ENCODE measurements at regions not wholly inside any gene's neighbourhood (a gene's known extent, or its start where the extent isn't known, plus 50 kb on each side); places are given as distances from the start of the nearest gene placed in this dataset.

DNA sequence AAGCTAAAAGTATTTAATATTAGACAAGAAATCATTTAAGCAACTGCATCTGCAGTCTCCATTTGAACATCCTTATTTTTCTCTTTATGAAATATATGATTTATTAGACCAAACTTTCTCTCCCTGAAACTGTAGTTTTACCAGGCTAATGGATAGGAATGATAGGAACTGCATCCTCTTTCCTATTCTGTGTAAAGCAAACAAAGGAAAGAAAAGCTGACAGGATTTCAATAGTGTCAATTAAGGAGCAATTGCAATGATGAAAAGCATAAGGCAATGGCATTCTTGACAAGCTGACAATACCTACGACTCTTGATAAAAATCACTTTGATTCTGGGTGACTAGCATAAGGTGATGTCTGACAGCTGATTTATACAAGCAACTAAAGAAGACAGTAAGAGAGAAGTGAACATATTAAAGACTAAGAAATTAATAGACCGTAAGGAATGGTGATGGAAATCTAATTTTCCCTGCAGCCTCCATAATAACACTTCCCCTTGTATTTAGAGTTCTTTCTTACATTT is 502.5 kb downstream of the TECRL start:
- TF ChIP-seq CEBPB (IDR thresholded peaks at IDR 0.05; ENCODE audit: borderline replicate concordance in 1 of 2, low read depth in 2 of 2, low read length in 2 of 2) (no peak), EZH2 (IDR thresholded peaks at IDR 0.05; ENCODE audit: borderline replicate concordance, control insufficient read depth, low read depth, low read length) (no peak), MTA3 (IDR thresholded peaks at IDR 0.05; ENCODE audit: borderline replicate concordance, low read length) (no peak), CHD1 (IDR thresholded peaks at IDR 0.05; ENCODE audit: low read depth, low read length) (no peak), EP300 (IDR thresholded peaks at IDR 0.05; ENCODE audit: borderline replicate concordance in 1 of 2, control insufficient read depth in 1 of 2, low read depth in 2 of 2, low read length in 2 of 2) (no peak), PML (IDR thresholded peaks at IDR 0.05; ENCODE audit: low read length) (no peak), BCLAF1 (IDR thresholded peaks at IDR 0.05) (no peak), GABPA (IDR thresholded peaks at IDR 0.05; ENCODE audit: low read depth) (no peak), FOS (IDR thresholded peaks at IDR 0.05; ENCODE audit: borderline replicate concordance, extremely low read depth, insufficient read length) (no peak), BRCA1 (IDR thresholded peaks at IDR 0.05; ENCODE audit: low read depth, low read length) (no peak)
- TF ChIP-seq, protein P1, sequence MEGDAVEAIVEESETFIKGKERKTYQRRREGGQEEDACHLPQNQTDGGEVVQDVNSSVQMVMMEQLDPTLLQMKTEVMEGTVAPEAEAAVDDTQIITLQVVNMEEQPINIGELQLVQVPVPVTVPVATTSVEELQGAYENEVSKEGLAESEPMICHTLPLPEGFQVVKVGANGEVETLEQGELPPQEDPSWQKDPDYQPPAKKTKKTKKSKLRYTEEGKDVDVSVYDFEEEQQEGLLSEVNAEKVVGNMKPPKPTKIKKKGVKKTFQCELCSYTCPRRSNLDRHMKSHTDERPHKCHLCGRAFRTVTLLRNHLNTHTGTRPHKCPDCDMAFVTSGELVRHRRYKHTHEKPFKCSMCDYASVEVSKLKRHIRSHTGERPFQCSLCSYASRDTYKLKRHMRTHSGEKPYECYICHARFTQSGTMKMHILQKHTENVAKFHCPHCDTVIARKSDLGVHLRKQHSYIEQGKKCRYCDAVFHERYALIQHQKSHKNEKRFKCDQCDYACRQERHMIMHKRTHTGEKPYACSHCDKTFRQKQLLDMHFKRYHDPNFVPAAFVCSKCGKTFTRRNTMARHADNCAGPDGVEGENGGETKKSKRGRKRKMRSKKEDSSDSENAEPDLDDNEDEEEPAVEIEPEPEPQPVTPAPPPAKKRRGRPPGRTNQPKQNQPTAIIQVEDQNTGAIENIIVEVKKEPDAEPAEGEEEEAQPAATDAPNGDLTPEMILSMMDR (IDR thresholded peaks at IDR 0.05 in 2 of 3, conservative IDR thresholded peaks at IDR 0.05 in 1 of 3; ENCODE audit: control insufficient read depth in 2 of 3, extremely low read depth in 1 of 3, insufficient read depth in 1 of 3, low read depth in 3 of 3, low read length in 3 of 3): no peak
- TF ChIP-seq, protein P2, sequence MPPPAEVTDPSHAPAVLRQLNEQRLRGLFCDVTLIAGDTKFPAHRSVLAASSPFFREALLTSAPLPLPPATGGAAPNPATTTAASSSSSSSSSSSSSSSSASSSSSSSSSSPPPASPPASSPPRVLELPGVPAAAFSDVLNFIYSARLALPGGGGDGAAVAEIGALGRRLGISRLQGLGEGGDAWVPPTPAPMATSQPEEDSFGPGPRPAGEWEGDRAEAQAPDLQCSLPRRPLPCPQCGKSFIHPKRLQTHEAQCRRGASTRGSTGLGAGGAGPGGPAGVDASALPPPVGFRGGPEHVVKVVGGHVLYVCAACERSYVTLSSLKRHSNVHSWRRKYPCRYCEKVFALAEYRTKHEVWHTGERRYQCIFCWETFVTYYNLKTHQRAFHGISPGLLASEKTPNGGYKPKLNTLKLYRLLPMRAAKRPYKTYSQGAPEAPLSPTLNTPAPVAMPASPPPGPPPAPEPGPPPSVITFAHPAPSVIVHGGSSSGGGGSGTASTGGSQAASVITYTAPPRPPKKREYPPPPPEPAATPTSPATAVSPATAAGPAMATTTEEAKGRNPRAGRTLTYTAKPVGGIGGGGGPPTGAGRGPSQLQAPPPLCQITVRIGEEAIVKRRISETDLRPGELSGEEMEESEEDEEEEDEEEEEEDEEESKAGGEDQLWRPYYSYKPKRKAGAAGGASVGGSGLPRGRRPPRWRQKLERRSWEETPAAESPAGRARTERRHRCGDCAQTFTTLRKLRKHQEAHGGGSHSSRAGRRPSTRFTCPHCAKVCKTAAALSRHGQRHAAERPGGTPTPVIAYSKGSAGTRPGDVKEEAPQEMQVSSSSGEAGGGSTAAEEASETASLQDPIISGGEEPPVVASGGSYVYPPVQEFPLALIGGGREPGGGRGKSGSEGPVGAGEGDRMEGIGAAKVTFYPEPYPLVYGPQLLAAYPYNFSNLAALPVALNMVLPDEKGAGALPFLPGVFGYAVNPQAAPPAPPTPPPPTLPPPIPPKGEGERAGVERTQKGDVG (CRISPR knock-in tag; IDR thresholded peaks at IDR 0.05): no peak
- TF ChIP-seq, protein P3, sequence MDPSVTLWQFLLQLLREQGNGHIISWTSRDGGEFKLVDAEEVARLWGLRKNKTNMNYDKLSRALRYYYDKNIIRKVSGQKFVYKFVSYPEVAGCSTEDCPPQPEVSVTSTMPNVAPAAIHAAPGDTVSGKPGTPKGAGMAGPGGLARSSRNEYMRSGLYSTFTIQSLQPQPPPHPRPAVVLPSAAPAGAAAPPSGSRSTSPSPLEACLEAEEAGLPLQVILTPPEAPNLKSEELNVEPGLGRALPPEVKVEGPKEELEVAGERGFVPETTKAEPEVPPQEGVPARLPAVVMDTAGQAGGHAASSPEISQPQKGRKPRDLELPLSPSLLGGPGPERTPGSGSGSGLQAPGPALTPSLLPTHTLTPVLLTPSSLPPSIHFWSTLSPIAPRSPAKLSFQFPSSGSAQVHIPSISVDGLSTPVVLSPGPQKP (IDR thresholded peaks at IDR 0.05; ENCODE audit: low read depth, low read length): no peak

All from GM12878 (cell line).